ENCODE measurements at regions not wholly inside any gene's neighbourhood (a gene's known extent, or its start where the extent isn't known, plus 50 kb on each side); places are given as distances from the start of the nearest gene placed in this dataset.

DNA sequence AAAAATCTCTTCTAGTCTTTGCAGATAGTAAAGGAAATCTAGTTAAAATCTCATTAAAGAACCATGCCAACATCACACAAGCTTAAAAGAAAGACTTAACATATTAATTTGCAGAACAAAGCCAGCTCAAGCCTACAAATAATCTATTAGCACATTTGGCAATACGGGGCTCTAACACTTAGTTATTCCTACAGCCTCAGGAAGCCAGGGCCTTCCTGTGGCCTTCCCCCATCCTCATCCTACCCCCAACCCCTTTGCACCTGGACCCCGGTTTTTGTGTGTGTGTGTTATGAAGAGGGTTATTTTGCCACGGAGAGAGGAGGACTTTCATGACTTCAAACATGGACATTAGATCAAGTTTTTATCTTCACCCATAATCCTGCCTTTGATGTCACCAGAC is 64.6 kb downstream of the FOXB2 start:
- WGBS (ENCODE audit: insufficient coverage), result no CpG with 5 or more reads among the region's 3 CpGs
- H3K27me3 ChIP-seq (replicated peaks in 2 of 5; ENCODE audit: control insufficient read depth in 4 of 5, insufficient read depth in 5 of 5, low read length in 4 of 5), result peaks cover 4 to 25% (median 10%) of the 10 kb centered on the region in 5 experiments

DNA sequence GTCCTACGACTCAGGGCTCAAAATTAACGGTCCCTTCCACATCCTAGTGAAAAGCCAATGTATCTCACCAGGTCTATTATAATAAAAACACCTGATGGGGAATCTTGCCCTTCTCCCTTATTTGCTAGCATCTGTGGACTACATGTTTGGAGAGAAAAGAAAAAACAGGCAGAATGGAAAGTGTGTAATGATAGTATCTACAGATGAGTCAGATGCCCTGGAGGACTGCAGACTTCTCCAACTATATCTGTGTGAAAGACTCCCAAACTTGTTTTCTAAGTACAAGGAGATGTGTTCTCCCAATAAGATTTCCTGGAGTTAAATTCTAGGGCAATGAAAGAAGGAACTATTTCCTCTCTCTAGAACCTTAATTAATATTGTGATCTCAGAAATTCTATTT is 66.0 kb downstream of the FOXB2 start:
- Histone ChIP-seq H3K36me3 (ENCODE audit: control insufficient read depth in 4 of 4, insufficient read depth in 4 of 4, low read length in 3 of 4) (no peaks in the 10 kb centered on the region), H3K9me3 (ENCODE audit: control extremely low read depth in 1 of 5, control insufficient read depth in 4 of 5, insufficient read depth in 2 of 5, low read depth in 1 of 5, low read length in 4 of 5) (peaks cover 0 to 5% (median 0%) of the 10 kb centered on the region in 5 experiments), H3K4me3 (ENCODE audit: control insufficient read depth in 1 of 7, extremely low read depth in 1 of 7, insufficient read depth in 4 of 7, low read depth in 2 of 7, low read length in 6 of 7) (no peak overlapping the region), H3K27me3 (replicated peaks in 2 of 5; ENCODE audit: control insufficient read depth in 4 of 5, insufficient read depth in 5 of 5, low read length in 4 of 5) (peaks cover 4 to 25% (median 8%) of the 10 kb centered on the region in 5 experiments), H3K4me1 (ENCODE audit: control extremely low read depth in 1 of 4, control insufficient read depth in 4 of 4, insufficient read depth in 4 of 4, low read length in 3 of 4) (no peaks in the 10 kb centered on the region), H3K27ac (ENCODE audit: insufficient read depth in 1 of 2, low read depth in 1 of 2, low read length in 2 of 2, poor library complexity in 1 of 2, severe bottlenecking in 2 of 2) (no peak overlapping the region)
- ChIA-PET POLR2A (no interaction called here), CTCF (no interaction called here)
- no peak for DNase-seq
- WGBS (ENCODE audit: insufficient coverage), result 80% methylated on average over 1 of the region's 2 CpGs

More for the DNA sequence above, 64.6 kb downstream of the FOXB2 start:
- Histone ChIP-seq H3K4me3 (ENCODE audit: control insufficient read depth in 1 of 7, extremely low read depth in 1 of 7, insufficient read depth in 4 of 7, low read depth in 2 of 7, low read length in 6 of 7) (no peak overlapping the region), H3K4me1 (ENCODE audit: control extremely low read depth in 1 of 4, control insufficient read depth in 4 of 4, insufficient read depth in 4 of 4, low read length in 3 of 4) (no peaks in the 10 kb centered on the region), H3K27ac (ENCODE audit: insufficient read depth in 1 of 2, low read depth in 1 of 2, low read length in 2 of 2, poor library complexity in 1 of 2, severe bottlenecking in 2 of 2) (no peak overlapping the region), H3K36me3 (ENCODE audit: control insufficient read depth in 4 of 4, insufficient read depth in 4 of 4, low read length in 3 of 4) (no peaks in the 10 kb centered on the region), H3K9me3 (ENCODE audit: control extremely low read depth in 1 of 5, control insufficient read depth in 4 of 5, insufficient read depth in 2 of 5, low read depth in 1 of 5, low read length in 4 of 5) (peaks cover 0 to 12% (median 1%) of the 10 kb centered on the region in 5 experiments)
- CTCF ChIA-PET, result no interaction called here
- POLR2A ChIA-PET, result no interaction called here
- DNase-seq, result no peak

DNA sequence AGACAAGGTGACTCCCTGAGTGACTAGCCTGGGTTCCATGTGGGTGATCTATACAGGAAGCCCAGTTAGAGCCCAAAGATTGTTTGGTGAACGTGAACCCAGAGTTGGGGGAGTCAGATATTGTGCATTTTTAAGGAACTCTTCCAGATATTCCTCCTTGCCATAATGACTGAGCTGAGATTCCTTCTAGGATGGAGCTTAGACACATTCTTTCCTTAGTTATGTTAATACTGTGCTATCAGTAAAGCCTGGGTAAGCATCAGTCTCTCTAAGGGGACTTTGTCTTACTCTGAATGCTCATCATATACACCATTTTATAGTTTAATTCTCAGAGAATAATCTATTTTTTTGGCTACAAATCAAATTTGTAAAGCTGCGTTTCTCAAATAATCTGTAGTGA is 68.1 kb downstream of the FOXB2 start:
- peaks cover 4 to 25% (median 8%) of the 10 kb centered on the region in 5 experiments for H3K27me3 ChIP-seq (replicated peaks in 2 of 5; ENCODE audit: control insufficient read depth in 4 of 5, insufficient read depth in 5 of 5, low read length in 4 of 5)
- WGBS (ENCODE audit: insufficient coverage), result 83% methylated on average over 1 of the region's 2 CpGs
- no peak for DNase-seq
- H3K4me3 ChIP-seq (ENCODE audit: control insufficient read depth in 1 of 7, extremely low read depth in 1 of 7, insufficient read depth in 4 of 7, low read depth in 2 of 7, low read length in 6 of 7), result no peak overlapping the region
- H3K9me3 ChIP-seq (ENCODE audit: control extremely low read depth in 1 of 5, control insufficient read depth in 4 of 5, insufficient read depth in 2 of 5, low read depth in 1 of 5, low read length in 4 of 5), result no peaks in the 10 kb centered on the region
- no peaks in the 10 kb centered on the region for H3K4me1 ChIP-seq (ENCODE audit: control extremely low read depth in 1 of 4, control insufficient read depth in 4 of 4, insufficient read depth in 4 of 4, low read length in 3 of 4)
- H3K27ac ChIP-seq (ENCODE audit: insufficient read depth in 1 of 2, low read depth in 1 of 2, low read length in 2 of 2, poor library complexity in 1 of 2, severe bottlenecking in 2 of 2), result no peak overlapping the region
- CTCF ChIA-PET, result interaction anchor here (1.2 kb wide), 1 partner anchor 9 kb away, joined by 4 read pairs; no protein-coding TSS in a partner anchor
- H3K36me3 ChIP-seq (ENCODE audit: control insufficient read depth in 4 of 4, insufficient read depth in 4 of 4, low read length in 3 of 4), result no peaks in the 10 kb centered on the region
- POLR2A ChIA-PET, result no interaction called here

DNA sequence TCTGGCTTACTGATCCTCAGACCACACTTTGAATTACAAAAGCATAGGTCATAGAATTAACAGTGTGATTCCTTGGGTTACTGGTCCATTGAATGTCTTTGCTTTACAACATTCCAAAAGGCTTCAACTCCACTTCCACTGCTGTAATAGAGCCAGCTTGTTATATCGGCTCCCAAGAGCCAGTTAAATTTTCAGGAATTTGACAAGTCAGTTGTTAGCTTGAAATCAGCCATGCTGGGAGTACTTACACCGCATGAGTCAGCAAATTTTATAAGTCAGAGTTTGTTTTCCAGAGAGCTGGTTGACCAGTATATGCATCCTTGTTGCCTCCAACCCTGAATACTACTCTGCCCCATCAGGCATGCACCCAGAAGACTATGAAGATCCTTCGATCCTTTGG is 73.1 kb downstream of the FOXB2 start:
- no peak for DNase-seq
- CTCF ChIA-PET, result no interaction called here

DNA sequence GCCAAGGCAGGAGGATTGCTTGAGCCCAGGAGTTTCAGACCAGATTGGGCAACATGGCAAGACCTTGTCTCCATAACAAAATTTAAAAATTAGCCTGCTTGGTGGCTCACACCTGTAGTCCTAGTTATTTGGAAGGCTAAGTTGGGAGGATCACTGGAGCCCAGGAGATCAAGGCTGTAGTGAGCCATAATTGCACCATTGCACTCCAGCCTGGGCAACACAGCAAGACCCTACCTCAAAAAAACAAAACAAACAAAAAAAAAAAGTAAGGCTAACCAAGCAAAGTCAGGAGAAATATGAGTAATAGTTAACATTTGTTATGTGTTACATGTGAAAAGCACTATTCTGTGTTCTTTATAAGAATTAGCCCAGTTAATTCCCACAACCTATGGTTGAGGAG is 74.7 kb downstream of the FOXB2 start:
- H3K27ac ChIP-seq (ENCODE audit: insufficient read depth in 1 of 2, low read depth in 1 of 2, low read length in 2 of 2, poor library complexity in 1 of 2, severe bottlenecking in 2 of 2), result no peak overlapping the region
- H3K36me3 ChIP-seq (ENCODE audit: control insufficient read depth in 4 of 4, insufficient read depth in 4 of 4, low read length in 3 of 4), result no peaks in the 10 kb centered on the region
- no peak for DNase-seq
- CTCF ChIA-PET, result interaction anchor here (0.7 kb wide), 1 partner anchor 892 kb away, joined by 7 read pairs; no protein-coding TSS in a partner anchor
- POLR2A ChIA-PET, result no interaction called here
- H3K4me1 ChIP-seq (ENCODE audit: control extremely low read depth in 1 of 4, control insufficient read depth in 4 of 4, insufficient read depth in 4 of 4, low read length in 3 of 4), result no peaks in the 10 kb centered on the region
- H3K27me3 ChIP-seq (replicated peaks in 2 of 5; ENCODE audit: control insufficient read depth in 4 of 5, insufficient read depth in 5 of 5, low read length in 4 of 5), result peaks cover 0 to 5% (median 0%) of the 10 kb centered on the region in 5 experiments
- H3K9me3 ChIP-seq (ENCODE audit: control extremely low read depth in 1 of 5, control insufficient read depth in 4 of 5, insufficient read depth in 2 of 5, low read depth in 1 of 5, low read length in 4 of 5), result no peaks in the 10 kb centered on the region
- no peak overlapping the region for H3K4me3 ChIP-seq (ENCODE audit: control insufficient read depth in 1 of 7, extremely low read depth in 1 of 7, insufficient read depth in 4 of 7, low read depth in 2 of 7, low read length in 6 of 7)

More for the DNA sequence above, 73.1 kb downstream of the FOXB2 start:
- Histone ChIP-seq H3K27me3 (replicated peaks in 2 of 5; ENCODE audit: control insufficient read depth in 4 of 5, insufficient read depth in 5 of 5, low read length in 4 of 5) (peaks cover 0 to 2% (median 0%) of the 10 kb centered on the region in 5 experiments), H3K4me1 (ENCODE audit: control extremely low read depth in 1 of 4, control insufficient read depth in 4 of 4, insufficient read depth in 4 of 4, low read length in 3 of 4) (no peaks in the 10 kb centered on the region), H3K36me3 (ENCODE audit: control insufficient read depth in 4 of 4, insufficient read depth in 4 of 4, low read length in 3 of 4) (no peaks in the 10 kb centered on the region), H3K27ac (ENCODE audit: insufficient read depth in 1 of 2, low read depth in 1 of 2, low read length in 2 of 2, poor library complexity in 1 of 2, severe bottlenecking in 2 of 2) (no peak overlapping the region), H3K9me3 (ENCODE audit: control extremely low read depth in 1 of 5, control insufficient read depth in 4 of 5, insufficient read depth in 2 of 5, low read depth in 1 of 5, low read length in 4 of 5) (no peaks in the 10 kb centered on the region), H3K4me3 (ENCODE audit: control insufficient read depth in 1 of 7, extremely low read depth in 1 of 7, insufficient read depth in 4 of 7, low read depth in 2 of 7, low read length in 6 of 7) (no peak overlapping the region)
- WGBS (ENCODE audit: insufficient coverage), result 71% methylated on average over 3 of the region's 3 CpGs
- POLR2A ChIA-PET, result no interaction called here

DNA sequence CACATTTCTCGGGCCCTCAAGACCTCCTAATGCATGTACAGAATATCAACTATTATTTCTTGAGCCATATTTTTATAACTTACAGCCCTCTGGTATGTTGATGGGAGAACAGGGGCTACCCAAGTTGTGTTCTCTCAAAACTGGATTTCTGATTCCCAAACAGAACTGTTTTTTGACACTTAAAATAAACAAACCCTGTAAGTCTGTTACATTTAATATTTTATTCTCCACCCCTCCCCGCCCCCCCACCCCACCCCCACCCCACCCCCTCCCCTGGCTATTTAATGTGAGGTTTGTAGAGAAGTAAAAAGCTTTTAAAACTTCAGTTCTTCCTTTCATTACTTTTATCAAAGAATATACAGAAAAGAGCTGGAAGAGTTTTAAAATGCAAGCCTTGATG is 77.9 kb downstream of the FOXB2 start:
- DNase-seq, result no peak
- Histone ChIP-seq H3K27ac (ENCODE audit: insufficient read depth in 1 of 2, low read depth in 1 of 2, low read length in 2 of 2, poor library complexity in 1 of 2, severe bottlenecking in 2 of 2) (no peak overlapping the region), H3K4me3 (ENCODE audit: control insufficient read depth in 1 of 7, extremely low read depth in 1 of 7, insufficient read depth in 4 of 7, low read depth in 2 of 7, low read length in 6 of 7) (no peak overlapping the region), H3K4me1 (ENCODE audit: control extremely low read depth in 1 of 4, control insufficient read depth in 4 of 4, insufficient read depth in 4 of 4, low read length in 3 of 4) (no peaks in the 10 kb centered on the region), H3K36me3 (ENCODE audit: control insufficient read depth in 4 of 4, insufficient read depth in 4 of 4, low read length in 3 of 4) (no peaks in the 10 kb centered on the region), H3K9me3 (ENCODE audit: control extremely low read depth in 1 of 5, control insufficient read depth in 4 of 5, insufficient read depth in 2 of 5, low read depth in 1 of 5, low read length in 4 of 5) (no peaks in the 10 kb centered on the region), H3K27me3 (replicated peaks in 2 of 5; ENCODE audit: control insufficient read depth in 4 of 5, insufficient read depth in 5 of 5, low read length in 4 of 5) (peaks cover 0 to 5% (median 2%) of the 10 kb centered on the region in 5 experiments)
- WGBS (ENCODE audit: insufficient coverage), result no CpG with 5 or more reads among the region's 2 CpGs
- POLR2A ChIA-PET, result no interaction called here
- CTCF ChIA-PET, result no interaction called here

DNA sequence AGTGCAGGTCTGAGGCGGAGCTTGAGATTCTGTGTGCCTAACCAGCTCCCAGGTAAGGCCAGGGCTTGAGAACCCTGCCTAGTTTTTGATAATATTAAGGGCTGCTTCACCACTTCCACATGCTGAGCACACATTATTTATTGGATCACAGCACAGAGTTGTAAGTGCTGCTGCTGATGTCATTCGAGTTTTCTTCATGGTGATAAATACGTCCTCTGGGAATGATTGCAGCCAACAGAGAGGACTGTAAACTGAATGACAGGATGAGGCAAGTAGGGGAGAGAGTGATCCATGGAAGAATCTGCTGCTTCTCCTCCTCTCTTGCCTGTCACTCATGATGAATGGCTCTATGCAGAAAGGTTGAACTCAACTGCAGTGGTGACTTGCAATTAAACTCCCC is 77.9 kb upstream of the VPS13A start:
- POLR2A ChIA-PET, result no interaction called here
- DNase-seq, result no peak
- 80% methylated on average over 1 of the region's 3 CpGs for WGBS (ENCODE audit: insufficient coverage)

More for the DNA sequence above, 77.9 kb upstream of the VPS13A start:
- no peak overlapping the region for H3K27ac ChIP-seq (ENCODE audit: insufficient read depth in 1 of 2, low read depth in 1 of 2, low read length in 2 of 2, poor library complexity in 1 of 2, severe bottlenecking in 2 of 2)
- H3K4me1 ChIP-seq (ENCODE audit: control extremely low read depth in 1 of 4, control insufficient read depth in 4 of 4, insufficient read depth in 4 of 4, low read length in 3 of 4), result no peaks in the 10 kb centered on the region
- H3K36me3 ChIP-seq (ENCODE audit: control insufficient read depth in 4 of 4, insufficient read depth in 4 of 4, low read length in 3 of 4), result no peaks in the 10 kb centered on the region
- H3K4me3 ChIP-seq (ENCODE audit: control insufficient read depth in 1 of 7, extremely low read depth in 1 of 7, insufficient read depth in 4 of 7, low read depth in 2 of 7, low read length in 6 of 7), result no peak overlapping the region
- peaks cover 0 to 5% (median 2%) of the 10 kb centered on the region in 5 experiments for H3K27me3 ChIP-seq (replicated peaks in 2 of 5; ENCODE audit: control insufficient read depth in 4 of 5, insufficient read depth in 5 of 5, low read length in 4 of 5)
- no peaks in the 10 kb centered on the region for H3K9me3 ChIP-seq (ENCODE audit: control extremely low read depth in 1 of 5, control insufficient read depth in 4 of 5, insufficient read depth in 2 of 5, low read depth in 1 of 5, low read length in 4 of 5)
- CTCF ChIA-PET, result interaction anchor here (0.7 kb wide), 1 partner anchor 11 kb away, joined by 3 read pairs; no protein-coding TSS in a partner anchor
